Mesothelial cell of epicardium (in vitro differentiated cells): ENCODE measurements at regions not wholly inside any gene's neighbourhood (a gene's known extent, or its start where the extent isn't known, plus 50 kb on each side); places are given as distances from the start of the nearest gene placed in this dataset.

Experiments
- DNase-seq, 2 experiments: peaks; one replicate each; pipeline ENCODE4 v3.0.0; 2021; ENCODE audit warnings: low spot score in 2 of 2; ENCODE audit not compliant: unreplicated experiment in 2 of 2
- H3K27ac Mint-ChIP-seq: 2 replicates; pipeline ENCODE4 v1.8.0; 2021; ENCODE audit warnings: mixed read lengths
- H3K27me3 Mint-ChIP-seq: 2 replicates; pipeline ENCODE4 v1.8.0; 2021; ENCODE audit warnings: low read depth, mixed read lengths
- H3K36me3 Mint-ChIP-seq: 2 replicates; pipeline ENCODE4 v1.8.0; 2021; ENCODE audit warnings: mixed read lengths
- H3K4me1 Mint-ChIP-seq: 2 replicates; pipeline ENCODE4 v1.8.0; 2021; ENCODE audit warnings: mixed read lengths
- H3K4me3 Mint-ChIP-seq: 2 replicates; pipeline ENCODE4 v1.8.0; 2021; ENCODE audit warnings: mild to moderate bottlenecking, moderate library complexity, mixed read lengths
- H3K9me3 Mint-ChIP-seq: 2 replicates; pipeline ENCODE4 v1.8.0; 2021; ENCODE audit warnings: mixed read lengths
- TF ChIP-seq, protein P1 (sequence below): fragments of 200-600 bp; sonication (generic); IDR thresholded peaks from one replicate; pipeline ENCODE4 v1.5.0; 2021; ENCODE audit warnings: antibody characterized with exemption; ENCODE audit not compliant: unreplicated experiment

DNA sequence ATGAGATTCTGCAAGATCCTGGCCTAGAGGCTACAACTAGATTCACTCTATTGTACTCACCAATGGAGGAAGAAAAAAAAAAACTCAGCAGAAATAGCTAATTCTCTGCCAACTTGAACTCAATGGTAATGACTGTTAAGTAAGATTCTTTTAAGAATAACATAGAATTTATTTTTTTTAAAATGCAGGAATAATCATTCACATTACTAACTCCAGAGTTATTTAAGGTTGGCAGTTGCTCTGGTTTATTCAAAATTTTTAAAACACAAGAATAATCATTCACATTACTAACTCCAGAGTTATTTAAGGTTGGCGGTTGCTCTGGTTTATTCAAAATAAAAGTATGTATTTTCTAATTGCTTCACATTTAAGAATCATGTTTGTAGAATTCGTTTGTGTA is 1071.9 kb downstream of the IGSF11 start:
- TF ChIP-seq, protein P1, sequence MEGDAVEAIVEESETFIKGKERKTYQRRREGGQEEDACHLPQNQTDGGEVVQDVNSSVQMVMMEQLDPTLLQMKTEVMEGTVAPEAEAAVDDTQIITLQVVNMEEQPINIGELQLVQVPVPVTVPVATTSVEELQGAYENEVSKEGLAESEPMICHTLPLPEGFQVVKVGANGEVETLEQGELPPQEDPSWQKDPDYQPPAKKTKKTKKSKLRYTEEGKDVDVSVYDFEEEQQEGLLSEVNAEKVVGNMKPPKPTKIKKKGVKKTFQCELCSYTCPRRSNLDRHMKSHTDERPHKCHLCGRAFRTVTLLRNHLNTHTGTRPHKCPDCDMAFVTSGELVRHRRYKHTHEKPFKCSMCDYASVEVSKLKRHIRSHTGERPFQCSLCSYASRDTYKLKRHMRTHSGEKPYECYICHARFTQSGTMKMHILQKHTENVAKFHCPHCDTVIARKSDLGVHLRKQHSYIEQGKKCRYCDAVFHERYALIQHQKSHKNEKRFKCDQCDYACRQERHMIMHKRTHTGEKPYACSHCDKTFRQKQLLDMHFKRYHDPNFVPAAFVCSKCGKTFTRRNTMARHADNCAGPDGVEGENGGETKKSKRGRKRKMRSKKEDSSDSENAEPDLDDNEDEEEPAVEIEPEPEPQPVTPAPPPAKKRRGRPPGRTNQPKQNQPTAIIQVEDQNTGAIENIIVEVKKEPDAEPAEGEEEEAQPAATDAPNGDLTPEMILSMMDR, result no peak
- Mint-ChIP-seq H3K4me3 (no peak overlapping the region), H3K27me3 (peaks cover 14% of the 10 kb centered on the region), H3K9me3 (no peaks in the 10 kb centered on the region), H3K36me3 (no peaks in the 10 kb centered on the region), H3K27ac (no peak overlapping the region), H3K4me1 (no peaks in the 10 kb centered on the region)
- DNase-seq, result no peak

DNA sequence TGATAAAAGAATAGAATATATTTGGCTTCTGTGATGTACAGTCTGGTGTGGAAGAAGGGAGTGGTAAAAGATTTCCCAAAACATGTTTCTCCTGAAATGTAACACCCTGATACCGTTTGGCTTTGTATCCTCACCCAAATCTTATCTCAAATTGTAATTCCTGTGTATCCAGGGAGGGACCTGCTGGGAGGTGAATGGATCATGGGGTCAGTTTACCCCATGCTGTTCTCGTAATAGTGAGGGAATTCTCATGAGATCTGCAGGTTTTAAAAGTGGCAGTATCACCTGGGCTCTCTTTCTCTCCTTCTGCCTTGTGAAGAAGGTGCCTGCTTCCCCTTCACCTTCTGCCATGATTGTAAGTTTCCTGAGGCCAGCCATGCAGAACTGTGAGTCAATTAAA is 1070.8 kb downstream of the IGSF11 start:
- TF ChIP-seq, protein P1, result no peak
- H3K4me3 Mint-ChIP-seq, result no peak overlapping the region
- no peaks in the 10 kb centered on the region for H3K36me3 Mint-ChIP-seq
- H3K27me3 Mint-ChIP-seq, result peaks cover 18% of the 10 kb centered on the region
- DNase-seq, result no peak
- no peaks in the 10 kb centered on the region for H3K9me3 Mint-ChIP-seq
- no peak overlapping the region for H3K27ac Mint-ChIP-seq
- no peaks in the 10 kb centered on the region for H3K4me1 Mint-ChIP-seq

DNA sequence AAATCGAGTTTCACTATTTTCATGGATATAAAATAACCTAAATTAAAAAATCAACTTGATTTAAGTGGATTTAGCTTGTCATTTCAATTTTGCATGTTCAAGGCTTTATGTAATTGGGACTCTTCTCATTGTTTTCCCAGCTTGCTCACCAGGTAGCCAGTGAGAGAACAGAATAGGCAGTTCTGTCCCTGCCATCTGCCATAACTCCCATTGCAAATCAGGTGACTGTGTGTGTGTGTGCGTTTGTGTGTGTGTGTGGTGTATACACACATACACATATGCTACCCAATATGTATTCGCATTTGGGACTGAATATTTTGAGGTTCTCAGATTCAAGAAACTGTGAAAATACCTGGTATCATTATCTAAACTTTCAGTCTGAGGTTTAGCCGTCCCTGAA is 1069.8 kb downstream of the IGSF11 start:
- Mint-ChIP-seq H3K36me3 (no peaks in the 10 kb centered on the region), H3K27ac (no peak overlapping the region), H3K4me3 (no peak overlapping the region), H3K9me3 (no peaks in the 10 kb centered on the region), H3K27me3 (peaks cover 14% of the 10 kb centered on the region), H3K4me1 (no peaks in the 10 kb centered on the region)
- TF ChIP-seq, protein P1, result no peak
- no peak for DNase-seq

DNA sequence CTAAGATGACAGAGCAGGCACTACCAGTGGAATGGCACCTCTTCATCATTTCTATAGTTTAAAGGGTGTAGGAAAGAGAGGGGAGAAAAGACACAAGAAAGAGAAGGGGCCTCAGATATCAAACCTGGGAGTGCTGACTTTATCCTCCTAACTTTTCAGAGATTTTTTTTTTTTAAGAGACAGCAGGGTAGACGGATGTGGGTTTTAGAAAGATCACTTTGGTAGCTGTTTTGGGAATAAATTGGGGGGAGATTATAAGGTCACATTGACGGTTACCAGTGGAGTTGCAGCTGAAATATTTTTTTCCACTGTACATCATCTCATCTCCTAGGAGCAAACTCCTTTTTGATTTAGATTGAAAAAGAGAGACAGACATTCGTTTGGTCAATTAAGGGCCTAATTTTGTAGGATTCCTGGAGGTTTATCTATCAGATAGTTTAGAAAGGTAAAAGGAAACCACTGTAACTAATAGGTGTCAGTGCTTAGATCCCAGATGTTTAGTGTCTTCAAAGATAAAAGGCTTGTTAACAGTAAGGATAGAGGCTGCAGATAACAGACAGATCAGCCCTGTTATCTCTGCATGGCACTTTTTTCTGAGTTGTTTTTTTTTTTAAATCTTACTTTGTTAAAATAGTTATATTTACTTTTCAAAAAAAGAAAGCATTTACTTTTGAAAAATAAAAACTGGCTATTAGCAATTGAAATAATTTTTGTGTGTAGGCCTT is 1057.0 kb downstream of the IGSF11 start:
- no peak overlapping the region for H3K27ac Mint-ChIP-seq
- H3K27me3 Mint-ChIP-seq, result peaks cover 15% of the 10 kb centered on the region
- TF ChIP-seq, protein P1, result no peak
- no peak for DNase-seq
- H3K36me3 Mint-ChIP-seq, result no peaks in the 10 kb centered on the region
- H3K9me3 Mint-ChIP-seq, result no peaks in the 10 kb centered on the region
- H3K4me3 Mint-ChIP-seq, result no peak overlapping the region
- H3K4me1 Mint-ChIP-seq, result no peaks in the 10 kb centered on the region

DNA sequence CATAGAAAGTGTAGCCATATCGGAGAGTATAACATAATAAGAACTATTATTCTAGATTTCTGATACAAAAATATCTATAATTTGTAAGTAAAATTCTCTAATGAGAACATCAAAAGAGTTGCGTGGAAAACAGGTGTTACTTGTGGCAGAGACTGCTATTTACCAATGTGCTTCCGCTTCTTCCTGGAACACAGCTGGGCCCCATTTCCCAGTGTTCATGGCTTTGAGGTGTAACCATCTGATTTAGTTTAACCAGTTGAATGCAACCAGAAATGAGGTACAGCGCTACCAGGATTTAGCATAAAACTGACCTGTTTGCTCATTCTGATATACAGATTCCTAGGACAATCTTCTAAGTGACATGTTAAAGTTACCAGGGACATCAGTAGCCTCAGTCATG is 1055.2 kb downstream of the IGSF11 start:
- Mint-ChIP-seq H3K36me3 (no peaks in the 10 kb centered on the region), H3K9me3 (no peaks in the 10 kb centered on the region), H3K4me3 (no peak overlapping the region), H3K4me1 (no peaks in the 10 kb centered on the region), H3K27ac (no peak overlapping the region), H3K27me3 (peaks cover 25% of the 10 kb centered on the region)
- no peak for DNase-seq
- TF ChIP-seq, protein P1, result no peak
